ENCODE measurements at regions not wholly inside any gene's neighbourhood (a gene's known extent, or its start where the extent isn't known, plus 50 kb on each side); places are given as distances from the start of the nearest gene placed in this dataset.

GRCh38 chr3:26343647-26344046, 278.9 kb upstream of the LRRC3B start:
- H3K36me3 Mint-ChIP-seq (ENCODE audit: low read depth) = no peaks in the 10 kb centered on the region
- no peaks in the 10 kb centered on the region for H3K27me3 Mint-ChIP-seq
- POLR2A ChIA-PET = no interaction called here
- H3K4me3 Mint-ChIP-seq = no peak overlapping the region
- CTCF ChIA-PET = no interaction called here
- H3K4me1 Mint-ChIP-seq = no peaks in the 10 kb centered on the region
- intact Hi-C loops (cut with micrococcal nuclease) = no loop called here
- TF ChIP-seq, protein P1, sequence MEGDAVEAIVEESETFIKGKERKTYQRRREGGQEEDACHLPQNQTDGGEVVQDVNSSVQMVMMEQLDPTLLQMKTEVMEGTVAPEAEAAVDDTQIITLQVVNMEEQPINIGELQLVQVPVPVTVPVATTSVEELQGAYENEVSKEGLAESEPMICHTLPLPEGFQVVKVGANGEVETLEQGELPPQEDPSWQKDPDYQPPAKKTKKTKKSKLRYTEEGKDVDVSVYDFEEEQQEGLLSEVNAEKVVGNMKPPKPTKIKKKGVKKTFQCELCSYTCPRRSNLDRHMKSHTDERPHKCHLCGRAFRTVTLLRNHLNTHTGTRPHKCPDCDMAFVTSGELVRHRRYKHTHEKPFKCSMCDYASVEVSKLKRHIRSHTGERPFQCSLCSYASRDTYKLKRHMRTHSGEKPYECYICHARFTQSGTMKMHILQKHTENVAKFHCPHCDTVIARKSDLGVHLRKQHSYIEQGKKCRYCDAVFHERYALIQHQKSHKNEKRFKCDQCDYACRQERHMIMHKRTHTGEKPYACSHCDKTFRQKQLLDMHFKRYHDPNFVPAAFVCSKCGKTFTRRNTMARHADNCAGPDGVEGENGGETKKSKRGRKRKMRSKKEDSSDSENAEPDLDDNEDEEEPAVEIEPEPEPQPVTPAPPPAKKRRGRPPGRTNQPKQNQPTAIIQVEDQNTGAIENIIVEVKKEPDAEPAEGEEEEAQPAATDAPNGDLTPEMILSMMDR (IDR thresholded peaks at IDR 0.05) = no peak
- peaks cover 2% of the 10 kb centered on the region for H3K9me3 Mint-ChIP-seq
- no peak overlapping the region for H3K27ac Mint-ChIP-seq
- DNase-seq (no peak), ATAC-seq (ENCODE audit: low read depth) (no peak)

DNA sequence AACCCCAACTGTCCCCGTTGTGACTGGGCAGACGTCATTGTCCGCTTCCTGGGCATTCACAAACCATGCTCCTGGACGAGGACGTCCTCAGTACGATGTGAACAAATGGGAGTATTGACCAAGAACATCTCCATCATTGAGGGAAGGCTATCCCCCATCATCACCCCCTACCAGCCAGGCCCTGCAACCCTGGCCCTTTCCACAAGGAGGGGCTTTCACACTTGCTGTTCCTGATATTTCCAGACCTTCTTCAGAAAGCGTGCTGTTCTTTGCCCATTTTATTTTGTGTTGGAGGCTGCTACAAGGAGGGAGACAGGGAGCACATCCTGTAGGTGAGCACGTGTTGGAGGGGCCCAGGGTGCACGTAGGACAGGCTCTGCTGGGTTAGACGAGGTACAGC, 277.0 kb upstream of the LRRC3B start:
- ChIA-PET CTCF (no interaction called here), POLR2A (no interaction called here)
- no peaks in the 10 kb centered on the region for H3K36me3 Mint-ChIP-seq (ENCODE audit: low read depth)
- H3K27ac Mint-ChIP-seq = no peak overlapping the region
- peaks cover 4% of the 10 kb centered on the region for H3K9me3 Mint-ChIP-seq
- intact Hi-C loops (cut with micrococcal nuclease) = no loop called here
- no peak for ATAC-seq (ENCODE audit: low read depth)
- H3K27me3 Mint-ChIP-seq = no peaks in the 10 kb centered on the region
- H3K4me3 Mint-ChIP-seq = no peak overlapping the region
- no peak for DNase-seq
- TF ChIP-seq, protein P1 (IDR thresholded peaks at IDR 0.05) = no peak
- no peaks in the 10 kb centered on the region for H3K4me1 Mint-ChIP-seq

DNA sequence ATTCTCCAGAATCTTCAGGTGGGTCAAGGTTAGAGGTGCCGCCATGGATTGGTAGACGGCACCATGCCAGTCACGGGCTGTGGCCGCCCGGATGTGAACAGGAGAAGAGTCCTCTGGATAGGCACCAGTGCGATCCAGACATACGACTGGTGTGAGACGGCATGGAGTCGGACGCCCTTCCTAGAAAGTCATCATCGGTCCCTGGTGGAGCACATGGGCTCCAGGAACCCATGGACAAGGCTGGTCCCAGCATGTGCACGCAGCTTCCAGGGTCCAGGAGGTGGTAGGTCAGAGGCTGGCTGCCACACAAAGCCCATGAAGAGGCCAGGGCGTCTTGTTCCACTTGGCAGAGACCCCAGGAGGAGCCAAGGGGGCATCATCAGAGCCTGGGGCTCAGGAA, 276.1 kb upstream of the LRRC3B start:
- no peak overlapping the region for H3K4me3 Mint-ChIP-seq
- H3K4me1 Mint-ChIP-seq = no peaks in the 10 kb centered on the region
- H3K9me3 Mint-ChIP-seq = peaks cover 10% of the 10 kb centered on the region
- no peak for DNase-seq
- no peak for ATAC-seq (ENCODE audit: low read depth)
- intact Hi-C loops (cut with micrococcal nuclease) = no loop called here
- TF ChIP-seq, protein P1 (IDR thresholded peaks at IDR 0.05) = no peak
- ChIA-PET POLR2A (no interaction called here), CTCF (no interaction called here)
- H3K27ac Mint-ChIP-seq = no peak overlapping the region
- H3K36me3 Mint-ChIP-seq (ENCODE audit: low read depth) = no peaks in the 10 kb centered on the region
- no peaks in the 10 kb centered on the region for H3K27me3 Mint-ChIP-seq

GRCh38 chr3:26347150-26347549, 275.4 kb upstream of the LRRC3B start:
- ChIA-PET POLR2A (no interaction called here), CTCF (no interaction called here)
- intact Hi-C loops (cut with micrococcal nuclease) = no loop called here
- ATAC-seq (ENCODE audit: low read depth) = no peak
- no peak for DNase-seq
- no peaks in the 10 kb centered on the region for H3K4me1 Mint-ChIP-seq
- H3K27ac Mint-ChIP-seq = no peak overlapping the region
- H3K27me3 Mint-ChIP-seq = no peaks in the 10 kb centered on the region
- TF ChIP-seq, protein P1 (IDR thresholded peaks at IDR 0.05) = no peak
- no peaks in the 10 kb centered on the region for H3K36me3 Mint-ChIP-seq (ENCODE audit: low read depth)
- H3K4me3 Mint-ChIP-seq = no peak overlapping the region
- peaks cover 10% of the 10 kb centered on the region for H3K9me3 Mint-ChIP-seq

GRCh38 chr3:26350853-26351252, 271.7 kb upstream of the LRRC3B start:
- H3K36me3 Mint-ChIP-seq (ENCODE audit: low read depth) = no peaks in the 10 kb centered on the region
- no peak overlapping the region for H3K4me3 Mint-ChIP-seq
- intact Hi-C loops (cut with micrococcal nuclease) = no loop called here
- ATAC-seq (ENCODE audit: low read depth) = no peak
- CTCF ChIA-PET = no interaction called here
- H3K27ac Mint-ChIP-seq = no peak overlapping the region
- H3K4me1 Mint-ChIP-seq = no peaks in the 10 kb centered on the region
- POLR2A ChIA-PET = no interaction called here
- H3K9me3 Mint-ChIP-seq = peaks cover 12% of the 10 kb centered on the region
- no peak for DNase-seq
- TF ChIP-seq, protein P1 (IDR thresholded peaks at IDR 0.05) = no peak
- no peaks in the 10 kb centered on the region for H3K27me3 Mint-ChIP-seq

Measured in activated B cell treated with CpG ODN at 0.5 μM for 24 hours (primary cell).